Psoas muscle (tissue), 7 donors: ENCODE measurements at regions not wholly inside any gene's neighbourhood (a gene's known extent, or its start where the extent isn't known, plus 50 kb on each side); places are given as distances from the start of the nearest gene placed in this dataset.

Source experiments
- ATAC-seq, 4 donors: fragments of 200-7000 bp; cut with Tn5 transposase; one replicate each; pipeline ENCODE4 v1.9.1; 2020; ENCODE audit warnings: moderate library complexity in 3 of 4, mild to moderate bottlenecking in 2 of 4
- DNase-seq, 2 donors: peaks; one replicate each; pipeline ENCODE4 v3.0.0-alpha.2; 2020
- H3K27ac ChIP-seq: fragments of 200-600 bp; one replicate; pipeline ENCODE4 v1.8.0; 2022
- H3K27me3 ChIP-seq, 3 donors: fragments of 200-600 bp in 1 of 3; one replicate each; pipeline versions ENCODE4 v1.6.1 to v1.8.0; 2013 to 2022; ENCODE audit warnings: low read length in 2 of 3, mild to moderate bottlenecking in 2 of 3, moderate library complexity in 1 of 3; ENCODE audit not compliant: insufficient read depth in 3 of 3
- H3K36me3 ChIP-seq, 2 donors: fragments of 200-600 bp in 1 of 2; one replicate each; pipeline versions ENCODE4 v1.6.1 to v1.8.0; 2013 to 2022; ENCODE audit warnings: low read depth in 1 of 2, mild to moderate bottlenecking in 1 of 2, moderate library complexity in 1 of 2; ENCODE audit not compliant: insufficient read depth in 1 of 2
- H3K4me1 ChIP-seq: fragments of 200-600 bp; one replicate; pipeline ENCODE4 v1.8.0; 2022
- H3K4me3 ChIP-seq: fragments of 200-600 bp; one replicate; pipeline ENCODE4 v1.8.0; 2022; ENCODE audit warnings: mild to moderate bottlenecking
- H3K9me3 ChIP-seq: fragments of 200-600 bp; one replicate; pipeline ENCODE4 v1.8.0; 2022
- WGBS, 3 donors: extraction: QIAGEN DNeasy Blood & Tissue Kit; methylation state at CpG; one replicate each; pipeline versions ENCODE4 v1.1.6 to v1.1.7; 2013; 5-methylcytosine and 5-hydroxymethylcytosine counted together
- intact Hi-C, 2 donors: fragments of 100-400 bp; cut with DNase I; formaldehyde crosslinking; loops; one replicate each; pipeline versions ENCODE4 v1.11.0 to v1.14.2; 2022
- TF ChIP-seq, protein P1 (sequence below): fragments of 200-600 bp; IDR thresholded peaks from one replicate; pipeline ENCODE4 v1.8.0; 2022; ENCODE audit warnings: antibody characterized with exemption
- donor health status: healthy with polysubstance abuse.
- donor health status: DM: no; HTN: no; CAD: no; lungs with moderate emphysema.
- donor health status: Bipolar disorder and iron deficiency.
- donor health status: healthy.
- donor health status: DM: yes; HTN: yes; CAD: no.
- donor health status: DM: no; HTN: no; CAD: no.
- donor health status: DM: yes; HTN: yes; CAD: no.

DNA sequence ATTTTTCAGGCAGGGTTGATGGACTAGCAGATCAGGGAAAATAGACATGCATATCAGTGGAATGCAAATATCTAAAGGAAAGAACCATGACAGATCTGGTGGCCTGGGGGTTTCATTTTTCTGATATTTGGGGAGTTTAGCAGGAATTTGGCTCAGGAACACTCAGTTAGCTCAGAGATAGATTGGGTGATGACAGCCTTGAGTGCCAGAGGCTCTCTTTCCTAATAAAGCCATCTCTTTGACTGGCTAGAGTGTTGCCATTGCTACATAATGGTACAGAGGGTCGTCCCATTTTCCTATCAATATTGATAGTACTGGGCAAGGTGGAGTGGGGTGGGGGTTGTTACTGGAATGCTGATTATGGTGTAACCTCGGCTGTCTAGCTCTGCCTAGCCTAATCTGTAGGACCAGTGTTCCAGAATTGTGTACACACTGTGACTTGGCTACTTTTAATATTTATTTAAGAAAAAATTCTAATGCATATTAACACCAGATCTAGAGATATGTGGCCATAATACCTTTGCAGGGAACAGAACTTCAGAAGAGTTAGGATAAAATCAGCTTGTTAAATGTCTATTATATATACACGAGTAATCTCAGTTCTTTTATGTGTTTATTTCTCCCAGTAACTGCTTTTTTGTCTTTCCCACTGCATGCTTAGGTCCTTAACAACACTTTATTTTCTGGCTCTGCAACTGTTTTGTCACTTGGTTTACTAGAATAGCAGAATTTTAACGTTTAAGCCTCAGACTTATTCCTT, 145.0 kb upstream of the SPOCK3 start:
- no peak overlapping the region for H3K27ac ChIP-seq
- no peaks in the 10 kb centered on the region for H3K36me3 ChIP-seq
- DNase-seq (no peak), ATAC-seq (no peak)
- WGBS, 3 donors: 38 to 49% (median 45%) methylated on average over 4 of the region's 4 CpGs
- H3K4me3 ChIP-seq: no peak overlapping the region
- TF ChIP-seq, protein P1, sequence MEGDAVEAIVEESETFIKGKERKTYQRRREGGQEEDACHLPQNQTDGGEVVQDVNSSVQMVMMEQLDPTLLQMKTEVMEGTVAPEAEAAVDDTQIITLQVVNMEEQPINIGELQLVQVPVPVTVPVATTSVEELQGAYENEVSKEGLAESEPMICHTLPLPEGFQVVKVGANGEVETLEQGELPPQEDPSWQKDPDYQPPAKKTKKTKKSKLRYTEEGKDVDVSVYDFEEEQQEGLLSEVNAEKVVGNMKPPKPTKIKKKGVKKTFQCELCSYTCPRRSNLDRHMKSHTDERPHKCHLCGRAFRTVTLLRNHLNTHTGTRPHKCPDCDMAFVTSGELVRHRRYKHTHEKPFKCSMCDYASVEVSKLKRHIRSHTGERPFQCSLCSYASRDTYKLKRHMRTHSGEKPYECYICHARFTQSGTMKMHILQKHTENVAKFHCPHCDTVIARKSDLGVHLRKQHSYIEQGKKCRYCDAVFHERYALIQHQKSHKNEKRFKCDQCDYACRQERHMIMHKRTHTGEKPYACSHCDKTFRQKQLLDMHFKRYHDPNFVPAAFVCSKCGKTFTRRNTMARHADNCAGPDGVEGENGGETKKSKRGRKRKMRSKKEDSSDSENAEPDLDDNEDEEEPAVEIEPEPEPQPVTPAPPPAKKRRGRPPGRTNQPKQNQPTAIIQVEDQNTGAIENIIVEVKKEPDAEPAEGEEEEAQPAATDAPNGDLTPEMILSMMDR: no peak
- H3K27me3 ChIP-seq: no peaks in the 10 kb centered on the region
- intact Hi-C loops: no loop called here
- no peaks in the 10 kb centered on the region for H3K4me1 ChIP-seq
- H3K9me3 ChIP-seq: no peaks in the 10 kb centered on the region

DNA sequence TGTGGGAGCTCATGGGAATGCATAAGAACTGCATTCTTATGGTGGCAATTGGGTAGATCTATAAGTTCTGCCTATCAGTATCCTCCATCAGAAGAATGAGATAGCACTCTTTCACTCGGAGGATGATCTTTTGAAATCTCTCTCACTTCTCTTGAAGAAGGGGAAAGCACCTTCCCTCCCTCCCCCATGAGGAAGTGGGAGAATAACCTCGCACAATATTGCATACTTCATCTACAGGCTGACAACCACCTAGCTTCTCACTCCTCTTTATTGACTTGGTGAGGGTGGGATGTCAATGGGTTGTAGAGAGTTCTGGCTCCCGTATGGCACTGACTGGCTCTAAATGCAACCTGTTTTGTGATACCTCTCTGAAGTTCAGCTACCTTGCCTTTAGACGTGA, 146.7 kb upstream of the SPOCK3 start:
- H3K4me1 ChIP-seq: no peaks in the 10 kb centered on the region
- ATAC-seq: no peak
- H3K36me3 ChIP-seq: no peaks in the 10 kb centered on the region
- H3K27ac ChIP-seq: no peak overlapping the region
- no peak overlapping the region for H3K4me3 ChIP-seq
- H3K9me3 ChIP-seq: no peaks in the 10 kb centered on the region
- TF ChIP-seq, protein P1: no peak
- 77 to 87% (median 80%) methylated on average over 4 of the region's 4 CpGs for WGBS, 3 donors
- no peaks in the 10 kb centered on the region for H3K27me3 ChIP-seq
- intact Hi-C loops: no loop called here
- DNase-seq: no peak

DNA sequence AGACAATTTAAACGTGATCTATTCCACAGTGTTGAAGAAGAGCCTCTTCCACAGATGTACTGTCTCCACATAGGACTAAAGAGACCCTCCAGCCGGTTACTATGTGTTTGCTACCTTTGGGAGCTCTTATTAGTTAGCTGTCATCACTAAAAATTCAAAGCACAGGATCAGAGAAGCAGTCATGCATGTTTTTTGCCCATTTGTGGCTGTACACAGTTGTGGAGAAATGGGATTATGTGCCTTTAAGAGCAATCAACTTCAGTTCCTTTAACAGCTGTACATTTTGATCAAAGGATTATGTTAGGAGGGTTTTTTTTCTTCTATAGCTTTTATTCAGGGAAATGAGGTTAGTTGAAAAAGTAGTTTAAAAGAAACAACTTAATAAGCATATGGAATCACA, 149.0 kb upstream of the SPOCK3 start:
- no peak overlapping the region for H3K4me3 ChIP-seq
- TF ChIP-seq, protein P1: no peak
- DNase-seq: no peak

DNA sequence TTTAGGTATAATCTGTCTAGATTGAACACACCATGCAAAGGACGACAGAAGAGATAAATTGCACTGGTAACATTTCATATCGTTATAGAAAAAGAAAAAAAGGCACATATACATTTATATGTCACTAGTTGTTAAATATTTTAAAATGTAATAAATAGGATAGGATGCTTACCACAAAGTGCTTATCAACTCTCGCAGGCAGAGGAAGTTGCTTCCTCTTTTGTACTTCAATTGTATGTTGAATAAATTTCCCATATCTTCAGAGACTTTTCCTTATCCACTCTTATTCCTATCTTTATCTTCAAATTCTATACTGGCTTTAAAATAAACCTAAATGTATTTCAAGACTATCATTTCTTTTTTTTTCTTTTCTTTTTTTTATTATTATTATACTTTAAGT, 163.3 kb upstream of the SPOCK3 start:
- H3K27me3 ChIP-seq: no peaks in the 10 kb centered on the region
- H3K36me3 ChIP-seq: no peaks in the 10 kb centered on the region
- 81 to 91% (median 84%) methylated on average over 3 of the region's 3 CpGs for WGBS, 3 donors
- DNase-seq: no peak
- H3K4me3 ChIP-seq: no peak overlapping the region
- intact Hi-C loops: no loop called here
- TF ChIP-seq, protein P1: no peak
- no peak for ATAC-seq
- no peak overlapping the region for H3K27ac ChIP-seq
- H3K4me1 ChIP-seq: no peaks in the 10 kb centered on the region
- H3K9me3 ChIP-seq: no peaks in the 10 kb centered on the region

More for the DNA sequence above, 149.0 kb upstream of the SPOCK3 start:
- ATAC-seq: no peak
- H3K27ac ChIP-seq: no peak overlapping the region
- no peaks in the 10 kb centered on the region for H3K27me3 ChIP-seq
- intact Hi-C loops: no loop called here
- no peaks in the 10 kb centered on the region for H3K4me1 ChIP-seq
- no peaks in the 10 kb centered on the region for H3K36me3 ChIP-seq
- H3K9me3 ChIP-seq: no peaks in the 10 kb centered on the region
- WGBS, 3 donors: 32 to 33% (median 33%) methylated on average over 2 of the region's 2 CpGs

DNA sequence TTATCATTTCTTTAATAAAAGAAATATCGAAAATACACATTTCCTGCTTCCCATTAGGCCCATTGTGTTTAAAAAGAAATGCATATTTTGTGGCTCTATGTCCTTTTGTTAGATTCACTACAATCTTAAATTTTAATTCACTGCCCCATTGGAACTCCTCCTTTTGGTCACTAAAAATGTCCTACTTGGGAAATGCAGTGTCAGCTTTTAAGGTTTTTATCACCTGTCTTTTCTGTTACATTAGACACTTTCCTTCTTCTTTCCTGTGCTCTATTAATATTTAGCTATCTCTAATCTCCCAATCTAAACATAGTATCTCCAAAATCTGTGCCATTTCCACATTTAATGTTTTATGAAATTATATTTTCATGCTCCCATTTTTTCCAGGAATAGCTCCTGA, 164.9 kb upstream of the SPOCK3 start:
- H3K36me3 ChIP-seq: no peaks in the 10 kb centered on the region
- H3K9me3 ChIP-seq: no peaks in the 10 kb centered on the region
- TF ChIP-seq, protein P1: no peak
- WGBS, 3 donors: 84 to 92% (median 84%) methylated on average over 1 of the region's 1 CpG
- H3K4me3 ChIP-seq: no peak overlapping the region
- no peaks in the 10 kb centered on the region for H3K27me3 ChIP-seq
- no peaks in the 10 kb centered on the region for H3K4me1 ChIP-seq
- DNase-seq (no peak), ATAC-seq (no peak)
- intact Hi-C loops: no loop called here
- H3K27ac ChIP-seq: no peak overlapping the region
